ENCODE measurements at regions not wholly inside any gene's neighbourhood (a gene's known extent, or its start where the extent isn't known, plus 50 kb on each side); places are given as distances from the start of the nearest gene placed in this dataset.

DNA sequence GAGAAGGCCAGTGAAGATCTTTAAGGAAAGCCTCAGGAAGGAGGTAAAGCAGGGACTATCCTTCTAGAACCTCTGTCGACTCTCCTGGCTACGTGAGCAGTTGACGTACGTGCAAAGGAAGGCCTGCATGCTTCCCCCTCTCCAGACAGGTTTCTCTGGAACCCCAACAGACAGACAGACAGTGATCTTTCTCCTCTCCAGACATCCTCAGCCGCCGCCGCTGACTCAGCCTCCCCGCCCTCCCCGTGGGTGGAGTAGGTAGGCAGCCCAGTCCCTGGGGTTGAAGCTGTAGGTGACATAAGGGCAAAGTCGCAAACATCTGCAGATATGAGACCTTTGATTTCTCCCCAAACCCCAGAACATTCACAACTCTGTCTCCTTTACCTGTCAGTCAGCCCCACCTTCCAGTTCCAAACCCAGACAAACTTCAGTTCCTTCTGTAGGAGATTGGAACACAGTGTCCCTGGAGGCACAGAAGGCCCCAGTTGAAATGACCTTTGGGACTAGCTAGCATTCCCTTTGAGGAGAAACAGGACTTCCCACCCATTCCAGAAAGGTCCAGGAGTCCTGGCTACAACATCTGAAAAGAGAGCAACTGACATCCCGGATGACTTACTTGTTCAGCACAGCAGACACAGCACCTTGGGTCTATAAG, 146.0 kb upstream of the JUN start:
- TF ChIP-seq, protein P1, sequence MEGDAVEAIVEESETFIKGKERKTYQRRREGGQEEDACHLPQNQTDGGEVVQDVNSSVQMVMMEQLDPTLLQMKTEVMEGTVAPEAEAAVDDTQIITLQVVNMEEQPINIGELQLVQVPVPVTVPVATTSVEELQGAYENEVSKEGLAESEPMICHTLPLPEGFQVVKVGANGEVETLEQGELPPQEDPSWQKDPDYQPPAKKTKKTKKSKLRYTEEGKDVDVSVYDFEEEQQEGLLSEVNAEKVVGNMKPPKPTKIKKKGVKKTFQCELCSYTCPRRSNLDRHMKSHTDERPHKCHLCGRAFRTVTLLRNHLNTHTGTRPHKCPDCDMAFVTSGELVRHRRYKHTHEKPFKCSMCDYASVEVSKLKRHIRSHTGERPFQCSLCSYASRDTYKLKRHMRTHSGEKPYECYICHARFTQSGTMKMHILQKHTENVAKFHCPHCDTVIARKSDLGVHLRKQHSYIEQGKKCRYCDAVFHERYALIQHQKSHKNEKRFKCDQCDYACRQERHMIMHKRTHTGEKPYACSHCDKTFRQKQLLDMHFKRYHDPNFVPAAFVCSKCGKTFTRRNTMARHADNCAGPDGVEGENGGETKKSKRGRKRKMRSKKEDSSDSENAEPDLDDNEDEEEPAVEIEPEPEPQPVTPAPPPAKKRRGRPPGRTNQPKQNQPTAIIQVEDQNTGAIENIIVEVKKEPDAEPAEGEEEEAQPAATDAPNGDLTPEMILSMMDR (IDR thresholded peaks at IDR 0.05): no peak
- no peak for TF ChIP-seq POLR2A (IDR thresholded peaks at IDR 0.05)

All from uterus (tissue), 2 donors.